SU-DHL-6 (cell line): ENCODE measurements at regions not wholly inside any gene's neighbourhood (a gene's known extent, or its start where the extent isn't known, plus 50 kb on each side); places are given as distances from the start of the nearest gene placed in this dataset.

ENCODE experiments used
- CTCF ChIP-seq: fragments of 200-600 bp; sonication (generic); IDR thresholded peaks from one replicate; pipeline ENCODE4 v1.5.1; 2017; ENCODE audit warnings: antibody characterized with exemption, mild to moderate bottlenecking, low read length, moderate library complexity; ENCODE audit not compliant: insufficient read depth, poor library complexity, severe bottlenecking
- EZH2phosphoT487 ChIP-seq: fragments of 200-600 bp; sonication (generic), shearing (Covaris generic); conservative IDR thresholded peaks from 2 replicates; pipeline ENCODE4 v1.6.1; 2018; ENCODE audit warnings: mild to moderate bottlenecking, antibody characterized with exemption, low read length, moderate library complexity, mixed read lengths

DNA sequence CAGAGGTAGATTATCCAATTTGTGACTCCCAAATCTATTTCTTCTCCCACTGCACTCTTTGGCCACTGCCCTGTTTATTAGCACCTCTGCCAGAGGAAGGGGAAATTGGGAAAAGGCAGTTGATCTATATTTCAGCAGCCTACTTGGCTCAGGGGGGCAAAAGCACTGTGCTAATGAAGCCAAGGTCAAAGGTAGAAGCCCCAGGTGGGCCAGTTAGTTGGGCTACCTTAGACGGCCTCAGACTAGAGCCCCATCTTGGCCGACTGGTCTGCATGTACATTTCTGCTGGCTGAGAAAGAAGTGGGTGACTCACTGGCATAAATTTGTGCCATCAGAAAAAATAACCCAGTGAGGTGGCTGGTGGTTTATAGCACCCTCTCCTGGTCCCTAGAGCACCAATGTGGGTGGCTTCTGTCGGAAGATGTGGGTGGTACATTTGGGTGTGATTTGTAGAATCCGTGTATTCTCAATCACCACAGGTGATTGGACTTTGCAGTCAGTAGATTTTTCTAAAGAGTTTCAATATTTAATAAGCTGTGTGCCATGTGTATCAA is 293.3 kb upstream of the MKI67 start:
- no peak for TF ChIP-seq CTCF
- TF ChIP-seq EZH2phosphoT487, result no peak
